Breast epithelium (tissue), 4 donors: ENCODE measurements at regions not wholly inside any gene's neighbourhood (a gene's known extent, or its start where the extent isn't known, plus 50 kb on each side); places are given as distances from the start of the nearest gene placed in this dataset.

Experiments
- DNase-seq, 2 donors: peaks; one replicate each; pipeline ENCODE4 v3.0.0-alpha.2; 2019; ENCODE audit warnings: low spot score in 2 of 2
- H3K27ac ChIP-seq, 2 donors: fragments of 200-600 bp; sonication (generic) in 1 of 2; one replicate each; pipeline ENCODE4 v1.5.1; 2016 to 2019; ENCODE audit warnings: mild to moderate bottlenecking in 1 of 2
- H3K27me3 ChIP-seq, 2 donors: fragments of 200-600 bp; sonication (generic) in 1 of 2; one replicate each; pipeline versions ENCODE4 v1.5.1 to v1.6.0; 2017 to 2019; ENCODE audit warnings: control low read depth in 1 of 2, mild to moderate bottlenecking in 1 of 2
- H3K36me3 ChIP-seq: fragments of 200-600 bp; one replicate; pipeline ENCODE4 v1.5.1; 2019
- H3K4me1 ChIP-seq, 2 donors: fragments of 200-600 bp; sonication (generic); one replicate each; pipeline ENCODE4 v1.5.1; 2016 to 2019; ENCODE audit warnings: control low read depth in 1 of 2
- H3K4me3 ChIP-seq, 3 donors: fragments of 200-600 bp; sonication (generic); 1 replicate in 2 of 3; 2 replicates in 1 of 3; pipeline ENCODE4 v1.5.1; 2016 to 2019; ENCODE audit warnings: mild to moderate bottlenecking in 3 of 3, moderate library complexity in 2 of 3
- H3K9me3 ChIP-seq, 2 donors: fragments of 200-600 bp; sonication (generic) in 1 of 2; one replicate each; pipeline ENCODE4 v1.5.1; 2016 to 2019; ENCODE audit warnings: control low read depth in 1 of 2
- CTCF ChIP-seq, 3 donors: fragments of 450-650 bp; IDR thresholded peaks; one replicate each; pipeline ENCODE4 v1.5.1; 2016 to 2017; ENCODE audit warnings: antibody characterized with exemption in 3 of 3, mild to moderate bottlenecking in 3 of 3, moderate library complexity in 3 of 3
- POLR2A ChIP-seq: fragments of 450-650 bp; IDR thresholded peaks from one replicate; pipeline ENCODE4 v1.6.1; 2016; ENCODE audit warnings: antibody characterized with exemption, mild to moderate bottlenecking, moderate library complexity
- POLR2AphosphoS5 ChIP-seq, 3 donors: sonication (generic); formaldehyde crosslinking; IDR thresholded peaks; one replicate each; pipeline ENCODE4 v1.6.1; 2017; ENCODE audit warnings: antibody characterized with exemption in 3 of 3
- intact Hi-C: fragments of 100-400 bp; cut with DNase I; formaldehyde crosslinking; loops from one replicate; pipeline ENCODE4 v1.15.1; 2023; ENCODE audit warnings: low total_unique reads

- intact Hi-C loops: no loop called here
- no peak overlapping the region for H3K27ac ChIP-seq
- no peaks in the 10 kb centered on the region for H3K27me3 ChIP-seq
- no peak for TF ChIP-seq POLR2AphosphoS5 (IDR thresholded peaks at IDR 0.05)
- no peak for TF ChIP-seq POLR2A
- TF ChIP-seq CTCF (IDR thresholded peaks at IDR 0.05): no peak
- no peaks in the 10 kb centered on the region for H3K9me3 ChIP-seq
- DNase-seq: no peak
- H3K4me1 ChIP-seq: no peaks in the 10 kb centered on the region
- H3K36me3 ChIP-seq: no peaks in the 10 kb centered on the region
- no peak overlapping the region for H3K4me3 ChIP-seq
Observed at GRCh38 chr4:137015426-137016409, 516.6 kb downstream of the PCDH18 start.

GRCh38 chr4:137000432-137000831 is 531.9 kb downstream of the PCDH18 start:
- no peaks in the 10 kb centered on the region for H3K36me3 ChIP-seq
- H3K27ac ChIP-seq: no peak overlapping the region
- no peak for DNase-seq
- intact Hi-C loops: no loop called here
- peaks cover 4% of the 10 kb centered on the region in 2 donors for H3K9me3 ChIP-seq
- H3K27me3 ChIP-seq: no peaks in the 10 kb centered on the region
- H3K4me3 ChIP-seq: no peak overlapping the region
- H3K4me1 ChIP-seq: no peaks in the 10 kb centered on the region
- TF ChIP-seq POLR2A: no peak
- TF ChIP-seq POLR2AphosphoS5 (IDR thresholded peaks at IDR 0.05): no peak
- no peak for TF ChIP-seq CTCF (IDR thresholded peaks at IDR 0.05)

GRCh38 chr4:136992032-136992431 is 540.3 kb downstream of the PCDH18 start:
- no peaks in the 10 kb centered on the region for H3K4me1 ChIP-seq
- H3K9me3 ChIP-seq: peaks cover 0 to 5% of the 10 kb centered on the region in 2 donors
- TF ChIP-seq CTCF (IDR thresholded peaks at IDR 0.05): no peak
- TF ChIP-seq POLR2AphosphoS5 (IDR thresholded peaks at IDR 0.05): no peak
- intact Hi-C loops: no loop called here
- DNase-seq: no peak
- H3K27me3 ChIP-seq: no peaks in the 10 kb centered on the region
- H3K36me3 ChIP-seq: no peaks in the 10 kb centered on the region
- no peak overlapping the region for H3K4me3 ChIP-seq
- H3K27ac ChIP-seq: no peak overlapping the region

GRCh38 chr4:136985683-136986082 is 546.6 kb downstream of the PCDH18 start:
- no peak for DNase-seq
- Histone ChIP-seq H3K4me3 (no peak overlapping the region), H3K36me3 (no peaks in the 10 kb centered on the region), H3K27ac (no peak overlapping the region), H3K4me1 (no peaks in the 10 kb centered on the region), H3K27me3 (no peaks in the 10 kb centered on the region), H3K9me3 (peaks cover 0 to 5% of the 10 kb centered on the region in 2 donors)
- intact Hi-C loops: no loop called here
- TF ChIP-seq POLR2AphosphoS5 (IDR thresholded peaks at IDR 0.05) (no peak), POLR2A (no peak), CTCF (IDR thresholded peaks at IDR 0.05) (no peak)

- H3K9me3 ChIP-seq: no peaks in the 10 kb centered on the region
- no peak for DNase-seq
- TF ChIP-seq POLR2A (no peak), POLR2AphosphoS5 (IDR thresholded peaks at IDR 0.05) (no peak), CTCF (IDR thresholded peaks at IDR 0.05) (no peak)
- H3K4me1 ChIP-seq: no peaks in the 10 kb centered on the region
- H3K36me3 ChIP-seq: no peaks in the 10 kb centered on the region
- intact Hi-C loops: no loop called here
- no peak overlapping the region for H3K4me3 ChIP-seq
- no peak overlapping the region for H3K27ac ChIP-seq
- no peaks in the 10 kb centered on the region for H3K27me3 ChIP-seq
Observed at GRCh38 chr4:136967069-136967468, 565.2 kb downstream of the PCDH18 start.
